HEK293 (cell line): ENCODE measurements at regions not wholly inside any gene's neighbourhood (a gene's known extent, or its start where the extent isn't known, plus 50 kb on each side); places are given as distances from the start of the nearest gene placed in this dataset.

ENCODE experiments used
- CTCF ChIA-PET: fragments of 350-600 bp; formaldehyde crosslinking; extraction: SDS; loops from one replicate; lab custom pipeline; 2021; ENCODE audit warnings: antibody characterized with exemption; lab: Yijun Ruan, JAX
- POLR2A ChIA-PET: fragments of 300-600 bp; formaldehyde crosslinking; extraction: SDS; loops from one replicate; lab custom pipeline; 2020; ENCODE audit warnings: antibody characterized with exemption, inconsistent platforms; lab: Yijun Ruan, JAX
- H3K27ac ChIP-seq: fragments of 200-500 bp; sonication (Bioruptor generic); 2 replicates; pipeline ENCODE4 v1.5.1; 2014; ENCODE audit warnings: low read depth, low read length, control low read depth, inconsistent platforms; ENCODE audit errors: extremely low read depth
- H3K36me3 ChIP-seq, 2 experiments: fragments of 200-500 bp in 1 of 2; sonication (Bioruptor generic) in 1 of 2; 1 replicate in 1 of 2; 2 replicates in 1 of 2; pipeline ENCODE4 v1.5.1; 2014 to 2017; ENCODE audit warnings: inconsistent platforms in 2 of 2, low read length in 2 of 2; ENCODE audit not compliant: control insufficient read depth in 2 of 2, insufficient read depth in 1 of 2
- H3K4me1 ChIP-seq: fragments of 200-500 bp; sonication (Bioruptor generic); 2 replicates; pipeline ENCODE4 v1.5.1; 2014; ENCODE audit warnings: mild to moderate bottlenecking, low read length, inconsistent platforms; ENCODE audit not compliant: control insufficient read depth, insufficient read depth
- H3K4me3 ChIP-seq: 2 replicates; pipeline ENCODE4 v1.5.1; 2011; ENCODE audit warnings: low read depth, mild to moderate bottlenecking, control low read depth, low read length, moderate library complexity
- H3K9me3 ChIP-seq: fragments of 200-500 bp; sonication (Bioruptor generic); 2 replicates; pipeline ENCODE4 v1.5.1; 2014; ENCODE audit warnings: low read depth, low read length, inconsistent platforms; ENCODE audit not compliant: control insufficient read depth, insufficient read depth
- GFI1B ChIP-seq: fragments of 450-650 bp; formaldehyde crosslinking; IDR thresholded peaks from 2 replicates; pipeline ENCODE4 v1.5.1; 2016; ENCODE audit warnings: missing biosample characterization, missing genetic modification characterization
- GLI4 ChIP-seq: fragments of 450-650 bp; formaldehyde crosslinking; IDR thresholded peaks from 2 replicates; pipeline ENCODE4 v1.5.1; 2016; ENCODE audit warnings: missing biosample characterization, missing genetic modification characterization
- IKZF3 ChIP-seq: fragments of 450-650 bp; IDR thresholded peaks from 2 replicates; pipeline ENCODE4 v1.5.0; 2018; ENCODE audit warnings: missing biosample characterization, mild to moderate bottlenecking, missing genetic modification characterization, moderate library complexity
- WT1 ChIP-seq: fragments of 450-650 bp; formaldehyde crosslinking; IDR thresholded peaks from 2 replicates; pipeline ENCODE4 v1.5.1; 2016; ENCODE audit warnings: missing biosample characterization, missing genetic modification characterization
- ZEB2 ChIP-seq: fragments of 450-650 bp; formaldehyde crosslinking; IDR thresholded peaks from 2 replicates; pipeline ENCODE4 v1.5.1; 2016; ENCODE audit warnings: missing biosample characterization, missing genetic modification characterization
- ZNF140 ChIP-seq: fragments of 450-650 bp; formaldehyde crosslinking; IDR thresholded peaks from 2 replicates; pipeline ENCODE4 v1.5.1; 2016; ENCODE audit warnings: missing biosample characterization, missing genetic modification characterization
- ZNF211 ChIP-seq: fragments of 450-650 bp; formaldehyde crosslinking; IDR thresholded peaks from 2 replicates; pipeline ENCODE4 v1.5.1; 2016; ENCODE audit warnings: low read depth, missing biosample characterization, missing genetic modification characterization
- ZNF302 ChIP-seq: fragments of 450-650 bp; formaldehyde crosslinking; IDR thresholded peaks from 2 replicates; pipeline ENCODE4 v1.5.1; 2016; ENCODE audit warnings: missing biosample characterization, missing genetic modification characterization, low read depth
- ZNF350 ChIP-seq: fragments of 450-650 bp; formaldehyde crosslinking; IDR thresholded peaks from 2 replicates; pipeline ENCODE4 v1.5.0; 2017; ENCODE audit warnings: missing biosample characterization, mild to moderate bottlenecking, missing genetic modification characterization
- ZNF404 ChIP-seq: fragments of 450-650 bp; formaldehyde crosslinking; IDR thresholded peaks from 2 replicates; pipeline ENCODE4 v1.5.1; 2017; ENCODE audit warnings: missing biosample characterization, missing genetic modification characterization
- ZNF510 ChIP-seq: fragments of 450-650 bp; formaldehyde crosslinking; IDR thresholded peaks from 2 replicates; pipeline ENCODE4 v1.5.1; 2018; ENCODE audit warnings: mild to moderate bottlenecking, missing genetic modification characterization, missing biosample characterization; ENCODE audit not compliant: insufficient replicate concordance
- ZNF514 ChIP-seq: fragments of 450-650 bp; formaldehyde crosslinking; IDR thresholded peaks from 2 replicates; pipeline ENCODE4 v1.5.1; 2016; ENCODE audit warnings: missing biosample characterization, missing genetic modification characterization
- ZNF529 ChIP-seq: fragments of 450-650 bp; formaldehyde crosslinking; IDR thresholded peaks from 2 replicates; pipeline ENCODE4 v1.5.1; 2017; ENCODE audit warnings: missing genetic modification characterization, missing biosample characterization; ENCODE audit not compliant: insufficient replicate concordance
- ZNF677 ChIP-seq: fragments of 450-650 bp; IDR thresholded peaks from 2 replicates; pipeline ENCODE4 v1.5.0; 2018; ENCODE audit warnings: missing biosample characterization, mild to moderate bottlenecking, missing genetic modification characterization, moderate library complexity
- ZNF747 ChIP-seq: fragments of 450-650 bp; formaldehyde crosslinking; IDR thresholded peaks from 2 replicates; pipeline ENCODE4 v1.5.1; 2016; ENCODE audit warnings: missing biosample characterization, missing genetic modification characterization
- TF ChIP-seq, protein P1 (sequence below): fragments of 450-650 bp; formaldehyde crosslinking; IDR thresholded peaks from 2 replicates; pipeline ENCODE4 v1.5.1; 2017; ENCODE audit warnings: missing biosample characterization, mild to moderate bottlenecking, missing genetic modification characterization, moderate library complexity
- TF ChIP-seq, protein P2 (sequence below): fragments of 450-650 bp; formaldehyde crosslinking; conservative IDR thresholded peaks from 2 replicates; pipeline ENCODE4 v1.5.1; 2016; ENCODE audit warnings: low read depth, missing biosample characterization, missing genetic modification characterization
- TF ChIP-seq, protein P3 (sequence below): fragments of 450-650 bp; formaldehyde crosslinking; IDR thresholded peaks from 2 replicates; pipeline ENCODE4 v1.5.1; 2016; ENCODE audit warnings: missing biosample characterization, missing genetic modification characterization
- TF ChIP-seq, protein P4 (sequence below): fragments of 450-650 bp; formaldehyde crosslinking; IDR thresholded peaks from 2 replicates; pipeline ENCODE4 v1.5.1; 2016; ENCODE audit warnings: missing biosample characterization, missing genetic modification characterization

DNA sequence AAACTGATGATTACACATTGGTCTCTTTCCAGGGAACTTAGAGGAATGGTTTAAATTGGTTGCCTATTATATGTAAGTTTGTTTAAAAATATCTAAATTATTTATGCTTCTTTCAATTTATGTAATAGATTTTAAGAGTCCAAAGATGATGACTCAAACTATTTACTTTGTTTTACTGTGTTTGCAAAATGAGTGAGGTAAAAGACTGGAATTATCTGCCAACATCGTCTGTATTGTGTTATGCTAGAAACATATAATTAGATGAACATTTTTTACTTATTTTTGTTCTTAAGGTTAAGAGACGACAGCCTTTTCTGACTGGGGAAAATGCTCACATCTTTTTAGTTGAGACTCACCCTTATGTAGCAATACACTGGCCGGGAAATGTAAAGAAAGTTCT is 51.1 kb upstream of the SYTL5 start:
- Histone ChIP-seq H3K4me3 (no peak overlapping the region), H3K27ac (no peak overlapping the region), H3K36me3 (peaks cover 0 to 2% of the 10 kb centered on the region in 2 experiments; a peak in 1 of 3 replicates), H3K9me3 (no peaks in the 10 kb centered on the region), H3K4me1 (no peaks in the 10 kb centered on the region; the same call in 1 of the 2 replicates)
- ChIA-PET POLR2A (no interaction called here), CTCF (interaction anchor here (0.7 kb wide), 1 partner anchor 212 kb away, joined by 4 read pairs; no protein-coding TSS in a partner anchor)
- TF ChIP-seq IKZF3 (no peak), ZNF211 (no peak), ZNF747 (tag by site-specific recombination) (no peak), ZNF677 (no peak), ZNF514 (no peak), ZNF510 (no peak), ZEB2 (no peak), ZNF350 (no peak), GLI4 (tag by site-specific recombination) (no peak), ZNF529 (no peak), GFI1B (tag by site-specific recombination) (no peak), ZNF302 (tag by site-specific recombination) (no peak), WT1 (tag by site-specific recombination) (no peak), ZNF404 (no peak), ZNF140 (tag by site-specific recombination) (no peak)
- TF ChIP-seq, protein P1, sequence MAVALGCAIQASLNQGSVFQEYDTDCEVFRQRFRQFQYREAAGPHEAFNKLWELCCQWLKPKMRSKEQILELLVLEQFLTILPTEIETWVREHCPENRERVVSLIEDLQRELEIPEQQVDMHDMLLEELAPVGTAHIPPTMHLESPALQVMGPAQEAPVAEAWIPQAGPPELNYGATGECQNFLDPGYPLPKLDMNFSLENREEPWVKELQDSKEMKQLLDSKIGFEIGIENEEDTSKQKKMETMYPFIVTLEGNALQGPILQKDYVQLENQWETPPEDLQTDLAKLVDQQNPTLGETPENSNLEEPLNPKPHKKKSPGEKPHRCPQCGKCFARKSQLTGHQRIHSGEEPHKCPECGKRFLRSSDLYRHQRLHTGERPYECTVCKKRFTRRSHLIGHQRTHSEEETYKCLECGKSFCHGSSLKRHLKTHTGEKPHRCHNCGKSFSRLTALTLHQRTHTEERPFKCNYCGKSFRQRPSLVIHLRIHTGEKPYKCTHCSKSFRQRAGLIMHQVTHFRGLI (tag by site-specific recombination) = no peak
- TF ChIP-seq, protein P2, sequence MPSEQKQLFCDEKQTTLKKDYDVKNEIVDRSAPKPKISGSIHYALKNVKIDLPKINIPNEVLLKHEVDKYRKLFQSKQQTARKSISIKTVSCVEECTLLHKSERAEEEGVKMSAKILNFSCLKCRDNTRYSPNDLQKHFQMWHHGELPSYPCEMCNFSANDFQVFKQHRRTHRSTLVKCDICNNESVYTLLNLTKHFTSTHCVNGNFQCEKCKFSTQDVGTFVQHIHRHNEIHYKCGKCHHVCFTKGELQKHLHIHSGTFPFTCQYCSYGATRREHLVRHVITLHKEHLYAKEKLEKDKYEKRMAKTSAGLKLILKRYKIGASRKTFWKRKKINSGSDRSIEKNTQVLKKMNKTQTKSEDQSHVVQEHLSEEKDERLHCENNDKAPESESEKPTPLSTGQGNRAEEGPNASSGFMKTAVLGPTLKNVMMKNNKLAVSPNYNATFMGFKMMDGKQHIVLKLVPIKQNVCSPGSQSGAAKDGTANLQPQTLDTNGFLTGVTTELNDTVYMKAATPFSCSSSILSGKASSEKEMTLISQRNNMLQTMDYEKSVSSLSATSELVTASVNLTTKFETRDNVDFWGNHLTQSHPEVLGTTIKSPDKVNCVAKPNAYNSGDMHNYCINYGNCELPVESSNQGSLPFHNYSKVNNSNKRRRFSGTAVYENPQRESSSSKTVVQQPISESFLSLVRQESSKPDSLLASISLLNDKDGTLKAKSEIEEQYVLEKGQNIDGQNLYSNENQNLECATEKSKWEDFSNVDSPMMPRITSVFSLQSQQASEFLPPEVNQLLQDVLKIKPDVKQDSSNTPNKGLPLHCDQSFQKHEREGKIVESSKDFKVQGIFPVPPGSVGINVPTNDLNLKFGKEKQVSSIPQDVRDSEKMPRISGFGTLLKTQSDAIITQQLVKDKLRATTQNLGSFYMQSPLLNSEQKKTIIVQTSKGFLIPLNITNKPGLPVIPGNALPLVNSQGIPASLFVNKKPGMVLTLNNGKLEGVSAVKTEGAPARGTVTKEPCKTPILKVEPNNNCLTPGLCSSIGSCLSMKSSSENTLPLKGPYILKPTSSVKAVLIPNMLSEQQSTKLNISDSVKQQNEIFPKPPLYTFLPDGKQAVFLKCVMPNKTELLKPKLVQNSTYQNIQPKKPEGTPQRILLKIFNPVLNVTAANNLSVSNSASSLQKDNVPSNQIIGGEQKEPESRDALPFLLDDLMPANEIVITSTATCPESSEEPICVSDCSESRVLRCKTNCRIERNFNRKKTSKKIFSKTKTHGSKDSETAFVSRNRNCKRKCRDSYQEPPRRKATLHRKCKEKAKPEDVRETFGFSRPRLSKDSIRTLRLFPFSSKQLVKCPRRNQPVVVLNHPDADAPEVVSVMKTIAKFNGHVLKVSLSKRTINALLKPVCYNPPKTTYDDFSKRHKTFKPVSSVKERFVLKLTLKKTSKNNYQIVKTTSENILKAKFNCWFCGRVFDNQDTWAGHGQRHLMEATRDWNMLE (tag by site-specific recombination) = no peak
- TF ChIP-seq, protein P3, sequence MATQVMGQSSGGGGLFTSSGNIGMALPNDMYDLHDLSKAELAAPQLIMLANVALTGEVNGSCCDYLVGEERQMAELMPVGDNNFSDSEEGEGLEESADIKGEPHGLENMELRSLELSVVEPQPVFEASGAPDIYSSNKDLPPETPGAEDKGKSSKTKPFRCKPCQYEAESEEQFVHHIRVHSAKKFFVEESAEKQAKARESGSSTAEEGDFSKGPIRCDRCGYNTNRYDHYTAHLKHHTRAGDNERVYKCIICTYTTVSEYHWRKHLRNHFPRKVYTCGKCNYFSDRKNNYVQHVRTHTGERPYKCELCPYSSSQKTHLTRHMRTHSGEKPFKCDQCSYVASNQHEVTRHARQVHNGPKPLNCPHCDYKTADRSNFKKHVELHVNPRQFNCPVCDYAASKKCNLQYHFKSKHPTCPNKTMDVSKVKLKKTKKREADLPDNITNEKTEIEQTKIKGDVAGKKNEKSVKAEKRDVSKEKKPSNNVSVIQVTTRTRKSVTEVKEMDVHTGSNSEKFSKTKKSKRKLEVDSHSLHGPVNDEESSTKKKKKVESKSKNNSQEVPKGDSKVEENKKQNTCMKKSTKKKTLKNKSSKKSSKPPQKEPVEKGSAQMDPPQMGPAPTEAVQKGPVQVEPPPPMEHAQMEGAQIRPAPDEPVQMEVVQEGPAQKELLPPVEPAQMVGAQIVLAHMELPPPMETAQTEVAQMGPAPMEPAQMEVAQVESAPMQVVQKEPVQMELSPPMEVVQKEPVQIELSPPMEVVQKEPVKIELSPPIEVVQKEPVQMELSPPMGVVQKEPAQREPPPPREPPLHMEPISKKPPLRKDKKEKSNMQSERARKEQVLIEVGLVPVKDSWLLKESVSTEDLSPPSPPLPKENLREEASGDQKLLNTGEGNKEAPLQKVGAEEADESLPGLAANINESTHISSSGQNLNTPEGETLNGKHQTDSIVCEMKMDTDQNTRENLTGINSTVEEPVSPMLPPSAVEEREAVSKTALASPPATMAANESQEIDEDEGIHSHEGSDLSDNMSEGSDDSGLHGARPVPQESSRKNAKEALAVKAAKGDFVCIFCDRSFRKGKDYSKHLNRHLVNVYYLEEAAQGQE (tag by site-specific recombination) = no peak
- TF ChIP-seq, protein P4, sequence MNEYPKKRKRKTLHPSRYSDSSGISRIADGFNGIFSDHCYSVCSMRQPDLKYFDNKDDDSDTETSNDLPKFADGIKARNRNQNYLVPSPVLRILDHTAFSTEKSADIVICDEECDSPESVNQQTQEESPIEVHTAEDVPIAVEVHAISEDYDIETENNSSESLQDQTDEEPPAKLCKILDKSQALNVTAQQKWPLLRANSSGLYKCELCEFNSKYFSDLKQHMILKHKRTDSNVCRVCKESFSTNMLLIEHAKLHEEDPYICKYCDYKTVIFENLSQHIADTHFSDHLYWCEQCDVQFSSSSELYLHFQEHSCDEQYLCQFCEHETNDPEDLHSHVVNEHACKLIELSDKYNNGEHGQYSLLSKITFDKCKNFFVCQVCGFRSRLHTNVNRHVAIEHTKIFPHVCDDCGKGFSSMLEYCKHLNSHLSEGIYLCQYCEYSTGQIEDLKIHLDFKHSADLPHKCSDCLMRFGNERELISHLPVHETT (tag by site-specific recombination) = no peak
